ENCODE measurements at regions not wholly inside any gene's neighbourhood (a gene's known extent, or its start where the extent isn't known, plus 50 kb on each side); places are given as distances from the start of the nearest gene placed in this dataset.
"Not testable (repeated sequence)": the region's sequence is repeated elsewhere in the genome, so short reads cannot be mapped to it uniquely, and the experiment has no call there.

DNA sequence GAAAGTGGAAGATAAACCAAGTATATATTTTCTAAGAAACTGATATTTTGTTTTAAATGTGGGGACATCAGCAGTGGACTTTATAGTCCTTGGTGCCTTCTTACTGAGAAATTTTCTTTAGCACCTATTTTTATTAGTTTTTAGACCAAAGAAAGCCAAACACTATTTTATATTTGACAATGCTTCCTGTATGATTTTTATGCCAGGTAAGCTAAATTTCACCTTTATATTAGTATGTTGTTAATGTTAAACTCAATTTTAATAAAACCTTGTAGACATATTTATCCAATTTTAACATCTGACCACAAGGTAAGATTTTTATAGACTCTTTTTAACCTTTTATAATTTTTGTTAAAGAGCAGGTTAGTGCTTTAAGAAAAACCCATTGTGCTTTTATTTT lies 1182.3 kb upstream of the CDH2 start:
- not testable (repeated sequence) for TF ChIP-seq CTCF, POLR2A (IDR thresholded peaks at IDR 0.05)
